Naive thymus-derived CD4-positive, alpha-beta T cell (primary cell): ENCODE measurements at regions not wholly inside any gene's neighbourhood (a gene's known extent, or its start where the extent isn't known, plus 50 kb on each side); places are given as distances from the start of the nearest gene placed in this dataset.

Experiments
- ATAC-seq: fragments of 150-1000 bp; cut with Tn5 transposase; 2 replicates; pipeline ENCODE4 v1.10.0; 2021; ENCODE audit warnings: mild to moderate bottlenecking, moderate library complexity
- CTCF ChIA-PET: fragments of 350-600 bp; sonication (Branson Sonifier 250); formaldehyde crosslinking; loops from one replicate; lab custom pipeline; 2021; ENCODE audit warnings: antibody characterized with exemption; lab: Charles Lee
- POLR2A ChIA-PET: fragments of 350-600 bp; sonication (Branson Sonifier 250); formaldehyde crosslinking; loops from one replicate; lab custom pipeline; 2021; ENCODE audit warnings: antibody characterized with exemption, inconsistent platforms; lab: Charles Lee
- DNase-seq, 9 donors: peaks; one replicate each; pipeline versions ENCODE4 v3.0.0 to v3.0.0-alpha.2; 2020 to 2022; ENCODE audit warnings: mixed read lengths in 1 of 9
- H3K27ac ChIP-seq: one replicate; pipeline ENCODE4 v1.7.0; 2013; ENCODE audit warnings: mild to moderate bottlenecking, low read depth, low read length, moderate library complexity
- H3K27me3 ChIP-seq, 2 donors: one replicate each; pipeline ENCODE4 v1.7.0; 2013; ENCODE audit warnings: low read length in 2 of 2, mild to moderate bottlenecking in 2 of 2, moderate library complexity in 2 of 2; ENCODE audit not compliant: control insufficient read depth in 2 of 2, insufficient read depth in 2 of 2
- H3K36me3 ChIP-seq, 3 experiments: 1 replicate in 2 of 3; 2 replicates in 1 of 3; pipeline ENCODE4 v1.7.0; 2013; ENCODE audit warnings: low read length in 3 of 3, mild to moderate bottlenecking in 3 of 3, moderate library complexity in 1 of 3; ENCODE audit not compliant: insufficient read depth in 3 of 3, control insufficient read depth in 2 of 3
- H3K4me1 ChIP-seq, 2 donors: one replicate each; pipeline ENCODE4 v1.7.0; 2013; ENCODE audit warnings: low read length in 2 of 2, mild to moderate bottlenecking in 2 of 2, moderate library complexity in 1 of 2; ENCODE audit not compliant: control insufficient read depth in 2 of 2, insufficient read depth in 2 of 2
- H3K4me3 ChIP-seq: 2 replicates; pipeline ENCODE4 v1.7.0; 2013; ENCODE audit warnings: mild to moderate bottlenecking, low read length
- H3K9me3 ChIP-seq, 3 experiments: 1 replicate in 2 of 3; 2 replicates in 1 of 3; pipeline ENCODE4 v1.7.0; 2013; ENCODE audit warnings: low read length in 3 of 3; ENCODE audit not compliant: control insufficient read depth in 2 of 3
- H3K27ac Mint-ChIP-seq, 9 donors: one replicate each; pipeline ENCODE4 v1.8.0; 2020 to 2022; ENCODE audit warnings: mixed read lengths in 9 of 9, mild to moderate bottlenecking in 8 of 9, moderate library complexity in 5 of 9, inconsistent platforms in 2 of 9
- H3K27me3 Mint-ChIP-seq, 5 donors: one replicate each; pipeline ENCODE4 v1.8.0; 2021 to 2022; ENCODE audit warnings: mixed read lengths in 5 of 5, mild to moderate bottlenecking in 1 of 5
- H3K36me3 Mint-ChIP-seq, 5 donors: one replicate each; pipeline ENCODE4 v1.8.0; 2020 to 2022; ENCODE audit warnings: mixed read lengths in 5 of 5, mild to moderate bottlenecking in 3 of 5, inconsistent platforms in 1 of 5
- H3K4me1 Mint-ChIP-seq, 7 donors: one replicate each; pipeline ENCODE4 v1.8.0; 2020 to 2022; ENCODE audit warnings: mixed read lengths in 7 of 7, mild to moderate bottlenecking in 3 of 7, inconsistent platforms in 1 of 7
- H3K4me3 Mint-ChIP-seq, 10 donors: one replicate each; pipeline ENCODE4 v1.8.0; 2020 to 2022; ENCODE audit warnings: mild to moderate bottlenecking in 10 of 10, mixed read lengths in 10 of 10, moderate library complexity in 6 of 10, inconsistent platforms in 2 of 10
- H3K9me3 Mint-ChIP-seq, 11 donors: one replicate each; pipeline ENCODE4 v1.8.0; 2020 to 2022; ENCODE audit warnings: mixed read lengths in 11 of 11, mild to moderate bottlenecking in 4 of 11, inconsistent platforms in 1 of 11, moderate library complexity in 1 of 11
- intact Hi-C, 2 donors: fragments of 100-400 bp; cut with micrococcal nuclease; formaldehyde crosslinking; loops; one replicate each; pipeline ENCODE4 v1.15.1; 2023

GRCh38 chr13:89627996-89628395 lies 1719.5 kb upstream of the MIR17HG start:
- Histone ChIP-seq H3K4me3 (no peak overlapping the region), H3K27ac (no peak overlapping the region), H3K9me3 (no peaks in the 10 kb centered on the region), H3K36me3 (no peaks in the 10 kb centered on the region), H3K4me1 (no peaks in the 10 kb centered on the region), H3K27me3 (no peaks in the 10 kb centered on the region)
- Mint-ChIP-seq H3K36me3 (no peaks in the 10 kb centered on the region), H3K27ac (no peak overlapping the region), H3K4me1 (no peaks in the 10 kb centered on the region), H3K9me3 (peaks cover 0 to 20% (median 7%) of the 10 kb centered on the region in 11 donors), H3K27me3 (no peaks in the 10 kb centered on the region), H3K4me3 (no peak overlapping the region)
- intact Hi-C loops = loop anchor here in 1 of 2 donors (10.0 kb wide), 1 partner anchor 133 kb away; no protein-coding TSS in a partner anchor
- no peak for DNase-seq
- ATAC-seq = no peak
- ChIA-PET POLR2A (no interaction called here), CTCF (interaction anchor here (0.6 kb wide), 1 partner anchor 123 kb away, joined by 3 read pairs; no protein-coding TSS in a partner anchor)

- no peak overlapping the region for H3K27ac Mint-ChIP-seq
- H3K27ac ChIP-seq = no peak overlapping the region
- ChIA-PET POLR2A (no interaction called here), CTCF (no interaction called here)
- DNase-seq (no peak), ATAC-seq (no peak)
- no peaks in the 10 kb centered on the region for H3K4me1 Mint-ChIP-seq
- H3K36me3 Mint-ChIP-seq = no peaks in the 10 kb centered on the region
- no peaks in the 10 kb centered on the region for H3K27me3 ChIP-seq
- H3K4me1 ChIP-seq = no peaks in the 10 kb centered on the region
- H3K4me3 Mint-ChIP-seq = no peak overlapping the region
- no peaks in the 10 kb centered on the region for H3K27me3 Mint-ChIP-seq
- intact Hi-C loops = loop anchor here in 1 of 2 donors (10.0 kb wide), 1 partner anchor 134 kb away; no protein-coding TSS in a partner anchor
- H3K9me3 ChIP-seq = no peaks in the 10 kb centered on the region
- H3K9me3 Mint-ChIP-seq = peaks cover 0 to 23% (median 7%) of the 10 kb centered on the region in 11 donors
- no peak overlapping the region for H3K4me3 ChIP-seq
- H3K36me3 ChIP-seq = no peaks in the 10 kb centered on the region
Measured at GRCh38 chr13:89628567-89628966, 1718.9 kb upstream of the MIR17HG start.

- H3K27me3 ChIP-seq = no peaks in the 10 kb centered on the region
- no peaks in the 10 kb centered on the region for H3K4me1 Mint-ChIP-seq
- ATAC-seq = no peak
- no peaks in the 10 kb centered on the region for H3K36me3 ChIP-seq
- H3K27ac Mint-ChIP-seq = no peak overlapping the region
- H3K27ac ChIP-seq = no peak overlapping the region
- no peak overlapping the region for H3K4me3 Mint-ChIP-seq
- peaks cover 0 to 2% (median 0%) of the 10 kb centered on the region in 3 experiments for H3K9me3 ChIP-seq
- POLR2A ChIA-PET = no interaction called here
- peaks cover 2 to 40% (median 14%) of the 10 kb centered on the region in 11 donors for H3K9me3 Mint-ChIP-seq
- no peak for DNase-seq
- no peaks in the 10 kb centered on the region for H3K27me3 Mint-ChIP-seq
- intact Hi-C loops = no loop called here
- H3K36me3 Mint-ChIP-seq = no peaks in the 10 kb centered on the region
- CTCF ChIA-PET = no interaction called here
- H3K4me3 ChIP-seq = no peak overlapping the region
- H3K4me1 ChIP-seq = no peaks in the 10 kb centered on the region
Measured at GRCh38 chr13:89650226-89650625, 1697.3 kb upstream of the MIR17HG start.

- intact Hi-C loops = no loop called here
- no peak overlapping the region for H3K27ac ChIP-seq
- DNase-seq (no peak), ATAC-seq (no peak)
- POLR2A ChIA-PET = no interaction called here
- no peaks in the 10 kb centered on the region for H3K9me3 ChIP-seq
- no peak overlapping the region for H3K4me3 Mint-ChIP-seq
- H3K4me1 Mint-ChIP-seq = no peaks in the 10 kb centered on the region
- H3K4me1 ChIP-seq = no peaks in the 10 kb centered on the region
- H3K9me3 Mint-ChIP-seq = peaks cover 5 to 33% (median 12%) of the 10 kb centered on the region in 11 donors
- H3K4me3 ChIP-seq = no peak overlapping the region
- CTCF ChIA-PET = no interaction called here
- no peaks in the 10 kb centered on the region for H3K36me3 ChIP-seq
- H3K27me3 ChIP-seq = no peaks in the 10 kb centered on the region
- H3K27me3 Mint-ChIP-seq = no peaks in the 10 kb centered on the region
- no peak overlapping the region for H3K27ac Mint-ChIP-seq
- H3K36me3 Mint-ChIP-seq = no peaks in the 10 kb centered on the region
Measured at GRCh38 chr13:89660752-89661151, 1686.7 kb upstream of the MIR17HG start.

- H3K27ac ChIP-seq = no peak overlapping the region
- intact Hi-C loops = no loop called here
- H3K27me3 ChIP-seq = no peaks in the 10 kb centered on the region
- H3K9me3 ChIP-seq = peaks cover 0 to 3% (median 0%) of the 10 kb centered on the region in 3 experiments
- H3K27me3 Mint-ChIP-seq = peaks cover 0 to 4% (median 0%) of the 10 kb centered on the region in 5 donors
- no peak overlapping the region for H3K4me3 Mint-ChIP-seq
- no peaks in the 10 kb centered on the region for H3K4me1 ChIP-seq
- DNase-seq = no peak
- no peak for ATAC-seq
- no peak overlapping the region for H3K27ac Mint-ChIP-seq
- peaks cover 0 to 11% (median 4%) of the 10 kb centered on the region in 11 donors for H3K9me3 Mint-ChIP-seq
- ChIA-PET POLR2A (no interaction called here), CTCF (no interaction called here)
- no peaks in the 10 kb centered on the region for H3K36me3 ChIP-seq
- H3K4me3 ChIP-seq = no peak overlapping the region
- no peaks in the 10 kb centered on the region for H3K4me1 Mint-ChIP-seq
- no peaks in the 10 kb centered on the region for H3K36me3 Mint-ChIP-seq
Measured at GRCh38 chr13:89673789-89674311, 1673.6 kb upstream of the MIR17HG start.

GRCh38 chr13:89678466-89679121 lies 1668.9 kb upstream of the MIR17HG start:
- POLR2A ChIA-PET = no interaction called here
- no peaks in the 10 kb centered on the region for H3K27me3 Mint-ChIP-seq

GRCh38 chr13:89684896-89685295 lies 1662.6 kb upstream of the MIR17HG start:
- no peak overlapping the region for H3K4me3 ChIP-seq
- Mint-ChIP-seq H3K4me1 (no peaks in the 10 kb centered on the region), H3K36me3 (no peaks in the 10 kb centered on the region), H3K4me3 (no peak overlapping the region), H3K27me3 (no peaks in the 10 kb centered on the region), H3K9me3 (peaks cover 0 to 11% (median 3%) of the 10 kb centered on the region in 11 donors), H3K27ac (no peak overlapping the region)
- DNase-seq = no peak
- intact Hi-C loops = no loop called here
- H3K9me3 ChIP-seq = no peaks in the 10 kb centered on the region
- ATAC-seq = no peak
- POLR2A ChIA-PET = no interaction called here
- no peaks in the 10 kb centered on the region for H3K27me3 ChIP-seq
- CTCF ChIA-PET = no interaction called here
- H3K27ac ChIP-seq = no peak overlapping the region
- no peaks in the 10 kb centered on the region for H3K4me1 ChIP-seq
- H3K36me3 ChIP-seq = no peaks in the 10 kb centered on the region

More at GRCh38 chr13:89678466-89679121, 1668.9 kb upstream of the MIR17HG start:
- Mint-ChIP-seq H3K4me1 (no peaks in the 10 kb centered on the region), H3K36me3 (no peaks in the 10 kb centered on the region), H3K9me3 (peaks cover 0 to 6% (median 1%) of the 10 kb centered on the region in 11 donors), H3K27ac (no peak overlapping the region), H3K4me3 (no peak overlapping the region)
- no peaks in the 10 kb centered on the region for H3K36me3 ChIP-seq
- no peaks in the 10 kb centered on the region for H3K4me1 ChIP-seq
- CTCF ChIA-PET = no interaction called here
- ATAC-seq (no peak), DNase-seq (no peak)
- peaks cover 0 to 3% (median 0%) of the 10 kb centered on the region in 3 experiments for H3K9me3 ChIP-seq
- H3K27me3 ChIP-seq = no peaks in the 10 kb centered on the region
- intact Hi-C loops = no loop called here
- no peak overlapping the region for H3K27ac ChIP-seq
- no peak overlapping the region for H3K4me3 ChIP-seq
